ENCODE measurements at regions not wholly inside any gene's neighbourhood (a gene's known extent, or its start where the extent isn't known, plus 50 kb on each side); places are given as distances from the start of the nearest gene placed in this dataset.

DNA sequence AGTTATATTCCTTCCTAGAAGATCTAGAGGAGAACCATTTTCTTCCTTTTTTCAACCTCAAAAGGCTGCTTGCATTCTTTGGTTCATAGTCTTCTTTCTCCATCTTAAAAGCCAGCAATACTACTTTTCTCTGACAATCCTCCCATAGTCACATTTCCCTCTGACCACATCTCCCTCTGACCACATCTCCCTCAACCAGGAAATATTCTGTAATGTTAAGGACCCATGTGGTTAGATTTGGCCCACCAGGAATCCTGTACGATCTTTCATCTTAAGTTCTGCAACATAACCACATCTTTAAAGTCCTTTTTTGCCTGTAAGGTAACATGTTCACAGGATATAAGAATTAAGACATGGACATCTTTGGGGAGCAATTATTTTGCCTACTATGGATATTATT is 179.4 kb upstream of the SPEF2 start:
- Histone ChIP-seq H3K4me3 (ENCODE audit: low read depth, low read length) (no peak overlapping the region), H3K36me3 (no peaks in the 10 kb centered on the region), H3K27me3 (no peaks in the 10 kb centered on the region), H3K9me3 (no peaks in the 10 kb centered on the region), H3K4me1 (no peaks in the 10 kb centered on the region)
- DNase-seq: no peak
- TF ChIP-seq, protein P1, sequence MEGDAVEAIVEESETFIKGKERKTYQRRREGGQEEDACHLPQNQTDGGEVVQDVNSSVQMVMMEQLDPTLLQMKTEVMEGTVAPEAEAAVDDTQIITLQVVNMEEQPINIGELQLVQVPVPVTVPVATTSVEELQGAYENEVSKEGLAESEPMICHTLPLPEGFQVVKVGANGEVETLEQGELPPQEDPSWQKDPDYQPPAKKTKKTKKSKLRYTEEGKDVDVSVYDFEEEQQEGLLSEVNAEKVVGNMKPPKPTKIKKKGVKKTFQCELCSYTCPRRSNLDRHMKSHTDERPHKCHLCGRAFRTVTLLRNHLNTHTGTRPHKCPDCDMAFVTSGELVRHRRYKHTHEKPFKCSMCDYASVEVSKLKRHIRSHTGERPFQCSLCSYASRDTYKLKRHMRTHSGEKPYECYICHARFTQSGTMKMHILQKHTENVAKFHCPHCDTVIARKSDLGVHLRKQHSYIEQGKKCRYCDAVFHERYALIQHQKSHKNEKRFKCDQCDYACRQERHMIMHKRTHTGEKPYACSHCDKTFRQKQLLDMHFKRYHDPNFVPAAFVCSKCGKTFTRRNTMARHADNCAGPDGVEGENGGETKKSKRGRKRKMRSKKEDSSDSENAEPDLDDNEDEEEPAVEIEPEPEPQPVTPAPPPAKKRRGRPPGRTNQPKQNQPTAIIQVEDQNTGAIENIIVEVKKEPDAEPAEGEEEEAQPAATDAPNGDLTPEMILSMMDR (IDR thresholded peaks at IDR 0.05; ENCODE audit: low read depth, low read length): no peak

GRCh38 chr5:35436400-35437057 is 181.1 kb upstream of the SPEF2 start:
- TF ChIP-seq, protein P1 (IDR thresholded peaks at IDR 0.05; ENCODE audit: low read depth, low read length): peak; percentile 46
- no peaks in the 10 kb centered on the region for H3K4me1 ChIP-seq
- no peaks in the 10 kb centered on the region for H3K9me3 ChIP-seq
- no peaks in the 10 kb centered on the region for H3K27me3 ChIP-seq
- no peaks in the 10 kb centered on the region for H3K36me3 ChIP-seq
- peak; percentile 20 for DNase-seq
- H3K4me3 ChIP-seq (ENCODE audit: low read depth, low read length): no peak overlapping the region

DNA sequence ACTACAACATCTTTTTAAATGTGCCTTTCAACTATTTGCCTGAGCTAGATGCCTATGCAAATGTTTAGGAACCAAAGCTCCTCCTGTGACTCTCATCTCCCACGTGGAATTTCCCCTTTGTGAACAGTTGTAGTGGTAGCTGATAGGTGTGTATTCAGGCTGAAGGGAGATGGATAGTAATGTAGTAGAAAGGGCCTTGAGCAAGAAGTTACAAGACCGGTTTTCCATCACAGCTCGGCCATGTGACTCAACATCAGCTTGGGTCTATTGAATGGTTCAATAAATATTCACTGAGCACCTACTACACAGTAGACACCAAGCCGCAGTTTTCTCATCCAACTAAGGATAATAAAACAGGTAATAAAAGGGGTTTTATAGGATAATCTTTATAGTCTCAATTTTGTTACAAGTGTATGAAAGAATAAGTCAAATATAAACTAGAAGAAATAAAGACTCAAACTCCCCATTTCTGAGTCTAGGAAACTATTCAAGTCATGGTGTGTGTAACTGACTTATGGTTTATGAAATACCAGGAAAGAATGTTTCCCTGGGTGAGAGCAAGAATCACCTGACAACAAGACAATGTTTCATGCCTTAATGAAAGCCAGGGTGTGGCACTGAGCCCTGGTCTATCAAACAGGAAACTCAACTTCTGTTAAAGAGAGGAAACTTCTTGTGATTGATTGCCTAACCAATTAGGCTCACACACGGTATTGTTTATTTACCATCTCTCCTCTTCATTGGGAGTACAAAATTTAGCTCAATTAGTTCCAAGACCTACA is 187.1 kb upstream of the SPEF2 start:
- no peak for DNase-seq
- Histone ChIP-seq H3K4me3 (ENCODE audit: low read depth, low read length) (no peak overlapping the region), H3K9me3 (no peaks in the 10 kb centered on the region), H3K4me1 (no peaks in the 10 kb centered on the region), H3K36me3 (no peaks in the 10 kb centered on the region), H3K27me3 (no peaks in the 10 kb centered on the region)
- TF ChIP-seq, protein P1 (IDR thresholded peaks at IDR 0.05; ENCODE audit: low read depth, low read length): no peak

DNA sequence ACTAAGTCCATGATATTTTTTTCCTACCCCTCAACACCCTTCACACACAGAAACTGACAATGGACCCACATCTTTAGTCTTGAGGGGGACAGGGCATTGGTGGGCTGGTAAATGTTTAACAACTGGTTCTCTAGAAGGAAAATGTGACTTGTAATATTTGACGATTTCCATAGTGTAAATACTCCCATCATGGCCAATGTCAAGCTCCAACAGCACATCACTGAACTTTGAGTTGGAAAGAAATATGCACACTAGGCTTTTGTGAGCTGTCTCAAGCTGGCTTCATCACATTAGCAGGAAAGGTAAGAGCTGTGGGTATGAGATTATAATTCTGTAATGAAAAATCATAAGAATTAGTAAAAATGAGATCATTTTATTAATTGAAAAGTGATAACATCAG is 189.9 kb upstream of the PRLR start:
- Histone ChIP-seq H3K4me3 (ENCODE audit: low read depth, low read length) (no peak overlapping the region), H3K27me3 (no peaks in the 10 kb centered on the region), H3K4me1 (no peaks in the 10 kb centered on the region), H3K36me3 (no peaks in the 10 kb centered on the region), H3K9me3 (no peaks in the 10 kb centered on the region)
- TF ChIP-seq, protein P1 (IDR thresholded peaks at IDR 0.05; ENCODE audit: low read depth, low read length): no peak
- DNase-seq: no peak

GRCh38 chr5:35417040-35417439 is 186.8 kb upstream of the PRLR start:
- no peak for DNase-seq

More at GRCh38 chr5:35417040-35417439, 186.8 kb upstream of the PRLR start:
- no peaks in the 10 kb centered on the region for H3K27me3 ChIP-seq
- TF ChIP-seq, protein P1 (IDR thresholded peaks at IDR 0.05; ENCODE audit: low read depth, low read length): no peak
- no peaks in the 10 kb centered on the region for H3K4me1 ChIP-seq
- H3K4me3 ChIP-seq (ENCODE audit: low read depth, low read length): no peak overlapping the region
- H3K9me3 ChIP-seq: no peaks in the 10 kb centered on the region
- H3K36me3 ChIP-seq: no peaks in the 10 kb centered on the region
